HCEC 1CT (cell line): ENCODE measurements at regions not wholly inside any gene's neighbourhood (a gene's known extent, or its start where the extent isn't known, plus 50 kb on each side); places are given as distances from the start of the nearest gene placed in this dataset.
"Not testable (repeated sequence)": the region's sequence is repeated elsewhere in the genome, so short reads cannot be mapped to it uniquely, and the experiment has no call there.

ENCODE experiments used
- DNase-seq: peaks from one replicate; pipeline ENCODE4 v3.0.0-alpha.2; 2017

DNA sequence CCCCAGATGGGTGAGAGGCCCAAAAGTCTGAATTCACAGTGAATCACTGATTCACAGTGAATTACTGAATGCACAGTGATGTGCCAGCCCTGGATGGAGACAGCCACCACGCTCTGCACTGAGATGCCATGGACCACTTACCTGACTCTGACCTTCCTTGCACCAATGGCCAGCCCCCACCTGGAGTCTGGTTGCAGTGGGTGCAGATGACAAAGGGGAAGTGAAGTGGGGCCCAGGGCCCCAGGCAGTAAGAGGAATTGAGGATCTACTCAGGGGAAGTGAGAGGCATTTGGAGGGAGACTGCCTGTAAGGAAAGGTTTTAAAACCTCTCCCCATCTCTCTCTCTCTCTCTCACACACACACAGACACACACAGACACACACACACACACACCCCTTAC, 412.1 kb downstream of the CYLC2 start:
- DNase-seq = no peak

DNA sequence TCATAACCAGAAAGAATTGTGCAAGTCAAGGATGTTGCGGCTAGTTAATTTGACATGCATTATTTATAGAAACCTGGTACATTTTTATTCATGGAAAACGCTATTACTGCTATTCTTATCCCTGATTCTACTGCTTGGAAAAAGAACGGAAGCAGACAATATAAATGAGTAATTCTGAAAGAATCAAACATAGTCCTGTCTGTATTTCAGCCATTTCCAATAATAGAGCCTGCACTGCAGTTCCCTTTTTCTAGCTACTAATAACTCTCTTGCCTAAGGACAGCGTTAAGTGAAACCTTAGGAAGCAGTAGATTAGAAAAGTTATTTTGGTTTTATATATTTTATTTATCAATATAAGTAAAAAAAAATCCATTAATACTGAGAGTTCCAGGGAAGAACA, 414.9 kb downstream of the CYLC2 start:
- DNase-seq = no peak

DNA sequence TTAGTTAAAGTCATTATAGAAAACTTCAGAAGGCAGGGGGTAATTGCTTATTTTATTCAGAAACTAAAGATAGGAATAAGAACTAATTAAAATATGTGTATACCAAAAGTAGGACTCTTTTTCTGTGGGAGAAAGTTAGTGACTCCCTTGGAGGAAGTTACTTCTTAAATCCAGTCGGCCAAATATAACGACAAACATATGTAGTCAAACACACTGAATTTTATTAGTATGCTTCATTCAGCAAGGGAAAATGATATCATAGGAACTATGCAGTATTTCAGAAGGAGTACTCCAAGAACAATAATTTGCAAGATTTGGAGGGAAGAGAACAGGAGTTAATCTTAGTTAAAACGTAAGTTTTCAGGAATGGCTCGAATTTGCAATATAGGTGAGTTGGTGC, 432.6 kb downstream of the CYLC2 start:
- no peak for DNase-seq

DNA sequence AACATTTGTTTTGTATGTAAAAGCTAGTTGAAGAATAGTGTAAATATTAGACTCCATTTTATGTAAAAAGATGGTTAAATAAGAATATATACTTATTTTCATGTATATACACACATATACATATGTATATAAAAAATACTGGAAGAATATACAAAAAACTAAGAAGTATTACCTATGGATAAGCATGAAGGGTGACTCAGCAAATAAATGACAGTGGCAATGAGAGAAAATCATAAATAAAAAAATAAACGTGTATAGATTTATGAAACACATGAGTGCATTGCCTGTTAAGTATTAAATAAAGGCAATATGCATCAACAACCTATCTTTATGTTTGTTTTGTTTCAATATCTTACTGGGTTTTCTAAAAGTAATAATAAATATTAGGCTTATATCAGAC, 435.3 kb downstream of the CYLC2 start:
- DNase-seq = no peak

DNA sequence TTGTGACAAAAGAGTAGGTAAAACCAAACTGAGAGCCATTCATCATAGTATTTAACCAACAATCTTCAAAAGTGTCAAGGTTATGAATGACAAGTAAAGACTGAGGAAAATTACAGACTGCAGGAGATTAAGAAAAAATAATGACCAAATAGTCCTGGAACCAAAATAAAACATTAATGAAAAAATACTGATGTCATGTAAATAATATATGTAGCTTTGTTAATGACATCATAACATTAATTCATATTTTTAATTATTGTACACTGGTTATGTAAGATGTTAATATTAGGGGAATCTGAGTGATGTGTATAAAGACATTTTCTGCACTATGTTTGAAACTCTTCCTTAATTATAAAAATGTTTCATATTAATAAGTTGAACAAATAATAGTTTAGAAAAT, 436.7 kb downstream of the CYLC2 start:
- no peak for DNase-seq

DNA sequence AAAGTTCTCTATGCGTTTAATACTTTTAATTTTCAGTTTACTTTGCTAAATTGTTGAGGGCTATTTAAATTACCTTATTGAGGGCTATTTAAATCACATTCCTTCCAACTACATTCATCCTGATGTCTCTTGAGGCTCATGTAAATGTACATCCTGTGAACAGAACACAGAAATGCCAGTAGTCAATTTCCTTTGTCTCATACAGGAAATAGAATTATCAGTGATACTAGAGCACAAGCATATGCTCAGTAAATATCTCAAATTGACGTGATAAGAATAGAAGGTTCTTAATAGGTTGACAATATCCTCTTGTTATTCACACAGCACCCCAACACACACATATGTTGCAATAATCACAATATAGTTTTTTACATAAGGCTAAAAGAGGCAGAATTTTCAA, 449.0 kb downstream of the CYLC2 start:
- no peak for DNase-seq

DNA sequence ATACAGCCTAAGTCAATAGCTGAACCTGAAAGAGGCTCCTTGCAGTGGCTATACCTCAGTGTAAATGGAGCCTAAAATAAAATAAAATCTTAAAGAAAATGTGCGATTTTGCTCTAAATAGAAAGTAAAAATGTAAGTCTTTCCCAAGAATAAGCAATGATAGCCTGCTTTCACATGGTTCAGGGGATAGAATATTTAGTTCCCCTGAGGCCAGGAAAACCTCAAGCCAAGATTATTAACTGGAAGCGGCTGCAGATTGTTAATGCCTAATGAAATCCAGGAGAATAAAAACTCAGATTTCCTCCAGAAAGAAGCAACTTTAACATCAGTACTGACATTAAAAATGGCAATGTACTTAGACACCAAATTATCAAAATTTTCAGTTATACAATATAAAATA, 463.7 kb downstream of the CYLC2 start:
- no peak for DNase-seq

DNA sequence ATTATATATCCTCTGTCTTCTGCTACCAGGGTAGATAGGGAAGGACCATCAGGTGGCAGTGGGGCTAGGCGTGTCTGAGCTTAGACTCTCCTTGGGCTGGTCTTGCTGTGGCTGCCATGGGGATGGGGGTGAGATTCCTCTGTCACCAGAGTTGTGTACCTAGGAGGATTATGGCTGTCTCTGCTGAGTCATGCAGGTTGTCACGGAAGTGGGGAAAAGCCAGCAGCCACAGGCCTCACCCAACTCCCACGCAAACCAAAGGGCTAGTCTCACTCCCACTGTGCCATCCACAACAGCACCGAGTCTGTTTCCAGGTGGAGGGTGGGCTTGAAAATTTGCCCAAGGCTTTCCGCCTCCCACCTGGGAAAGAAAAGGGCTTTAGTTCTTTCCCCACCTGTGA, 476.1 kb downstream of the CYLC2 start:
- DNase-seq = no peak

DNA sequence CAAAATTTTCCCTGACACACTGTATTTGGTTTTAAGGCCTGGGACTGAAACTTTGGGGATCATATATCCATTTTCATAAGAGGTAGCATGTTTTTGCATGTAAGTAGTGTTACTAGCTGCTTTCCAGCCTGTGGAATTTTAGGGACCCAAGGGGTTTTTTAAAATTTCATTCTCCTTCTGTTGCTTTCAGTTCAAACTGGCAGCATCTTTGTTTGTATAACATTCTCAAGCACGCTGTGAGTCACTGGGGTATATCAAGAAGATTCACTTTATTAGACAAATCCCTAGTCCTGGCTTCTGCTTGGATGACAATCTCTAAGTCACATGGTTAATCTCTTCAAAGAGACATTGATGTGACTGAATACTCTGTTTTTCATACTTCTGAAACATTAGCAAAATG, 479.0 kb downstream of the CYLC2 start:
- no peak for DNase-seq

DNA sequence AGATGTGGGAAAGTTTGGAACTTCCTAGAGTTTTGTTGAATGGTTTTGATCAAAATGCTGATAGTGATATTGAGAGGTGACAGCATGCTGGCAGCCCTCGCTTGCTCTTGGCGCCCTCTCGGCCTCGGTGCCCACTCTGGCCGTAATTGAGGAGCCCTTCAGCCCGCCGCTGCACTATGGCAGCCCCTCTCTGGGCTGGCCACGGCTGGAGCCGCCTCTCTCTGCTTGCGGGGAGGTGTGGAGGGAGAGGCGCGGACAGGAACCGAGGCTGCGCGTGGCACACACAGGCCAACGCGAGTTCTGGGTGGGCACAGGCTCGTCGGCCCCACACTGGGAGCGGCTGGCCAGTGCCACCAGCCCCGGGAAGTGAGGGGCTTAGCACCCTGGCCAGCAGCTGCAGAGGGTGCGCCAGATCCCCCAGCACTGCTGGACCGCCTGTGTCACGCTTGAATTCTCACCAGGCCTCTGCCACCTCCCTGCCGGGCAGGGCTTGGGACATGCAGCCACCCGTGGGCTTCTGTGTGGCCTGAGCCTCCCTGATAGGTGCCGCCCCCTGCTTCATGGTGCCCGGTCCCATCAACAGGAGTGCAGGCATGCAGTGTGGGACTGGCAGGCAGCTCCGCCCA, 488.5 kb downstream of the CYLC2 start:
- DNase-seq = no peak

DNA sequence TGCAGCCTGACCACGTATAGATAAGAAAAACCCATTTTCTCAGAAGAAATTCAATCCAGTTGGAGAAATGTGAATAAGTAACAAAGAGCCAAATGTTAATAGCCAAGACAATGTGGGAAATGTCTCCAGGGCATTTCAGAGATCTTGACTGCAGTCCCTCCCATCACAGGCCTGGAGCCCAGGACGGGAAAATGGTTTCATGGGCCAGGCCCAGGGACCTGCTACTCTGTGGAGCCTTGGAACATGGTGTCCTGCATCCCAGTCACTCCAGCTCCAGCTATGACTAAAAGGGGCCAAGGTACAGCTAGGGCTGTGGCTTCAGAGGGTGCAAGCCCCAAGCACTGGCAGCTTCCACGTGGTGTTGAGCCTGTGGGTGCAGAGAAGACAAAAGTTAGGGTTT, 490.0 kb downstream of the CYLC2 start:
- no peak for DNase-seq

DNA sequence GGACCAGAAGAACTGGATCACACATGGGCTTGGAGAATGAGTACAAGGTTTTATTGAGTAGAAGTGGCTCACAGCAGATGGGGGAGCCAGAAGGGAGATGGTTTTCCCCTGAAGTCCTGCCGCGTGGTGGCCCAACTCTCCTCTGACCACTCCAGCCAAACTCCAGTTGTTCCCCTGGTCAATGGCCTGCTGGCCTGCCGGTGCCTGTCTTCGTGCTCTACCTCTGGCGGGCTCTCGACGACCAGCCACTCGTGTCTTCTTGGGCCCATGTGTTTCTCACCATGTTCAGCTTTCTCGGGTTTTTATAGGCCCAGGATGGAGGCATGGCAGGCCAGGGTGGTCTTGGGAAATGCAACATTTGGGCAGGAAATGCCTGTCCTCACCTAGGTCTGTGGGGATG, 519.6 kb downstream of the CYLC2 start:
- no peak for DNase-seq

DNA sequence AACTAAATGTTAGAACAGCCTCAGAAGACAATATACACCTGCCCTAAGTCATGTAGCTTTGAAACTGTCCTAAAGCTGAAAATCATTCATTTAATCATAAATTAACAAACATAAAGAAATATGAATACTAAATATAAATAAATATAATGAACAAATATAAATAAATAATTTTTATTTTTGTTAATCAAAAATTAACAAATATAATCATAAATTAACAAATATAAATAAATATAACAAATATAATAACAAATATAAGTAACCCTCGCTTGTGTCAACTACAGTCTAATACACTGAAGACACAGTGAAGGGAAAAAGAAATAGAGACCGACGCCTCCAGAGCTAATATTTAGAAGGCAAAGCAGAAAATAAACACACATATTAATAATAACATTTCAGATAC, 527.3 kb downstream of the CYLC2 start:
- no peak for DNase-seq

DNA sequence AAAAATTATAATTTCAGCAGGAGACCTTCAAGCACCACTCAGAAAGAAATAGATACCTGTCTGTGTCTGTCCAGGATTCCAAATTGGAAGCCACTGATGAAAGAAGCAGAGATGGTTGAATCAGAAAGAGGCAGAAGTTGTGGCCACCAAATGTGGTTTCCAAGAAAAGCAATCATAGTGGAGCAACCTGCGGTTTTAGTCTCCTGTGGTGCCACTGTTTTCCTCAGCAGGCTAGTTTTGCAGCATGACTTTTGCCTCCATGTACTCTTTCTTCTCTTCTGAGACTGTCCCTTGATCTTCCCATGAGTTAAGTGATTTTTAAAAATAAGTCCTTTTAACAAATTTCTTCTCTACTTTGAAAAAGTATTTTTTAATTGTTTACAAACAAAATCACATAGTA, 535.8 kb downstream of the CYLC2 start:
- DNase-seq = no peak

DNA sequence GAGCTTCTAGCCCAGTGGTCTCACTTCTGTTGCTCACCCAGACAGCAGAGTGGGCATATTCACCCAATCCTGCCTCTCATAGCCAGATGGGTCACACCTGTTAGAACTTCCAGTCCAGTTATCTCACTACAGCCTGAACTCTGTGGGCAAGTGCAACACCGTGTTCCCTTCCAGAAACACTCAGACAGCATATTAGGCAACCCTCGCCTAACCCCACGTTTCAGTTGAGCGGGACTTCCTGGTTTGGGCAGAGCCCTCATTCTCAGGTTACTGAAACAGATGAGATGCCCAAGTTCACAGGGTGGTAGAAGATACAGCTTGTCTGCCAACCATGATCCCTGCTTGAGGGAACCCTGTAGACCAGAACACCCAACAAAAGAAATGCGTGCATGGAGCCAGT, 538.2 kb downstream of the CYLC2 start:
- no peak for DNase-seq

DNA sequence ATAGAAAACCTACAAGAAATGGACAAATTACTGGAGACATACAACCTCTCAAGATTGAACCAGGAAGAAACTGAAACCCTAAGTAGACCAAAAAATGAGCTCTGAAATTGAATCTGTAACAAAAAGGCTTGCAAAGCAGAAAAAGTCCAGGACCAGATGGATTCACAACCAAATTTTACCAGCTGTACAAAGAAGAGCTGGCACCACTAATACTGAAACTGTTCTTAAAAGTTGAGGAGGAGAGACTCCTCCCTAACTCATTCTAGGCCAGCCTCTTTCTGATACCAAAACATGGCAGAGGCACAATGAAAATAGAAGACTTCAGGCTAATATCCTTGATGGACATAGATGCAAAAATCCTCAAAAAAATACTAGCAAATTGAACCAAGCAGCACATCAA, 542.3 kb downstream of the CYLC2 start:
- DNase-seq = no peak

DNA sequence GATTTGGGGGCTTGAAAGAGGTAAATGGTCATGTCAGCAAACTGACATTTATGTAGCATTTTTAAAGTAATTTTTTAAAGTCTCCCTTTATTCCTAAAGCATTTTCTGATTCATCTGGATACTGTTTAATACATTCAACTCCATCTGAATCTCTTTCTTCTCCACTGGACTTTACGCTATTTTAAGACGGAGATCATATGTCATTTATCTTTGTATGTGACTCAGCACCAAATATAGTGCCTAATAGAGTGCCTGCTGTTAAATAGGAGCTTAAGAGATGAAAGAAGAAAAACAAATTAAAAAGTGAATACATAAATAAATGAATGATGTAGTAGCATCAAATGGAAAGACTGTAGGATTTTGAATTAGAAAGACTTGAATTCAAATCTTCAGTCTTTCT, 548.8 kb upstream of the SMC2 start:
- DNase-seq = no peak

DNA sequence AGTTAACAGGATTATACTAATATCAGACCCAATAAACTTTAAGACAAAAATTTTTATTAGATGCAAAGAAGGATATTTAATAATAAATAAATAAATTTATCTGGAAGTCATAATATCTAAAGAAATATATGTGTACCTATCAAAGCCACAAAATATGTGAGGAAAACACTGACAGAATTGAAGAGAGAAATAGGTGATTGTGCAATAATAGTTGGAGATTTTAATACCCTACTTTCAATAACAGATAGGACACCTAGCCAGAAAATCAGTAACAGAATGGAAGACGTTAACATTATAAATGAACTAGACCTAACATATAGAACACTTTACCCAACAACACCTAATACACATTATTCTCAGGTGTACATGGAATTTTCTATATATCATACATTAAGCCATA, 541.4 kb upstream of the SMC2 start:
- no peak for DNase-seq

DNA sequence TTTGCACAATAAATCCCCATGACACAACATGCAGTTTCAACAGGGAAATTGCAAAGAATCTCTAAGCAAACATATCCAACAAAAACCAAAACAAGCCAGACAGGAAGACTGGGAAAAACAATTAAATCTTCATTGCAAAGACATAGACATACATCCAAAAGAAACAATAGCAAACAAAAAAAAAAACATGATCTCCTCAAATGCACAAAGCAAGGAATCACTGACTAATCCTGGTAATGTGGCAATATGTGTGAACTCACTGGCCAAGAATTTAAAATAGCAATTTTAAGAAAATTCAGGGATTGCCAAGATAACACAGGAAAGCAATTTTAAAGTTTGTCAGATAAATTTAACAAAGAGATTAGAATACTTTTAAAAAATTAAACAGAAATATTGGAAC, 520.1 kb upstream of the SMC2 start:
- peak; percentile 37 for DNase-seq

DNA sequence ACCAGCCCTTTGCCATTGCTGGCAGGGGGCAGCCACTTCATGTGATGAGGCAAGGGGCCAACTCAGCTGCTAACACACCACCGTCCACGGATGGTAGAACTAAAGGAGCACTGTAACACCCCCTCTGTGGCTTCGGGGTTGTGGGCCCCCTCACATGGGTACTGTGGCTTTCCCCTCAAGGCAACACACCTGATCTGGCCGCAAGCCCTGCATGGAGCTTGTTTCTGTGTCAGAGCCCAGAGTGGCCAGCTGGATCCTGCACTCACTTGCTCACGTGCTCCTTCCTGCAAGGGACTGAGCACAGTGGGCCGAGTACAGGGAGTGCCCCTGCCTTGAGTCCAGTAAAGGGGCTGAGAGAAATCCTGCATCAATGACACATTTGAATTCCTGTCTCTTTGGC, 507.4 kb upstream of the SMC2 start:
- no peak for DNase-seq

DNA sequence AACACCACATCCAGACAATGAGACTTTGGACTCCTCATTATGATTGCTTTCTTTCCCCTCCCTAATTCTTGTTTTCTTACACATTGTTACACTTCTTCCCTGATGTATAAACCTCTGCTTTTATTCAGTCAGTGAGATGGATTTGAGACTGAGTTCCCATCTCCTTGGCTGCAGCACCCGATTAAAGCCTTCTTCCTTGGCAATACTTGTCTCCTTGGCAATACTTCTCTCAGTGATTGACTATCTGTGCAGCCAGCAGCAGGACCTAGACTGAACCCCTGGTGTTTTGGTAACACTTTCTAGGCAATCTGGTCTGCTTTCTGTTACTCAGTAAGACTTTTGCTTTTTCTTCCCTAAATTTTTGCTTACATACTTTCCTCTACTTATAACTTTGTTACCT, 492.8 kb upstream of the SMC2 start:
- DNase-seq = no peak

DNA sequence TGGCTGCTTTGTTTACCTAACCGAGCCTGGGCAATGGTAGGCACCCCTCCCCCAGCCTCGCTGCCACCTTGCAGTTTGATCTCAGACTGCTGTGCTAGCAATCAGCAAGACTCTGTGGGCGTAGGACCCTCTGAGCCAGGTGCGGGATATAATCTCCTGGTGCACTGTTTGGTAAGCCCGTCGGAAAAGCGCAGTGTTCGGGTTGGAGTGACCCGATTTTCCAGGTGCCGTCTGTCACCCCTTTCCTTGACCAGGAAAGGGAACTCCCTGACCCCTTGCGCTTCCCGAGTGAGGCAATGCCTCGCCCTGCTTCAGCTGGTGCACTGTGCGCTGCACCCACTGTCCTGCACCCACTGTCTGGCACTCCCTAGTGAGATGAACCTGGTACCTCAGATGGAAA, 482.2 kb upstream of the SMC2 start:
- not testable (repeated sequence) for DNase-seq

DNA sequence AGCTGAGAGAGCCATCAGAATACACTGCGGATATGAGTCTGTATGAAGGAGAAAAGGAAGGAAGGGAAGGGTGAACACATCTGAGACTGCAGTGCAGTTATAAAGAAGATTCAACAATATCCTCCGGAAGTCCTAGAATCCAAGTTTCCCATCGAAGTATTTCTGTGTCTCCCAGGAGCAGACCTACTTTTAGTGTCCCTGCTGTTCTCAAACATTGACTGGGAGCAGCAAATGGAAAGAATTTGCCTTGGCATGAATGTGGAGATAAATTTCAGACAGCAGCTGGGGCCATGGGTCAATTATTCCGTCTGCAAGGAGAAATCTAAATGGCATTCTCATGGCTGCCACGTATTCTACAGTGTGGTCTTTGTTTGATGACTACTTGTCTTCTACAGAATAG, 478.1 kb upstream of the SMC2 start:
- no peak for DNase-seq

DNA sequence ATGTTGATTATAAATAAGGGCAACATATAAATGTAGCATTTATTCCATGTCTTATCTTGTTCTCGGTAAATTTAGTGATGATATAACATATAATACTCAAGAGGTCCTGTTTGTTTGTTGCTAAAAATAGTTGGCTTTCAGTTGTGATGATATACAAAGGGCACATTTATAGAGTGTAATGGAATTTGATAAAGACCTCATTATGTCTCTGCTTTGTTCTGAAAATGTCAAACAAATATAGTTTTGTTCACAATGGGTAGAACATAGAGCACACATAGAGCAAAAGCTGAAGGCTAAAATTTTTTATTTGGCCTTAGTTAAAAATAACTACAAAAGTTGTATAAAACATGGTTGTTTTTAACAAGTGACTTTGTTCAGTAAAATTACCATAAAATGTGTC, 477.1 kb upstream of the SMC2 start:
- no peak for DNase-seq

DNA sequence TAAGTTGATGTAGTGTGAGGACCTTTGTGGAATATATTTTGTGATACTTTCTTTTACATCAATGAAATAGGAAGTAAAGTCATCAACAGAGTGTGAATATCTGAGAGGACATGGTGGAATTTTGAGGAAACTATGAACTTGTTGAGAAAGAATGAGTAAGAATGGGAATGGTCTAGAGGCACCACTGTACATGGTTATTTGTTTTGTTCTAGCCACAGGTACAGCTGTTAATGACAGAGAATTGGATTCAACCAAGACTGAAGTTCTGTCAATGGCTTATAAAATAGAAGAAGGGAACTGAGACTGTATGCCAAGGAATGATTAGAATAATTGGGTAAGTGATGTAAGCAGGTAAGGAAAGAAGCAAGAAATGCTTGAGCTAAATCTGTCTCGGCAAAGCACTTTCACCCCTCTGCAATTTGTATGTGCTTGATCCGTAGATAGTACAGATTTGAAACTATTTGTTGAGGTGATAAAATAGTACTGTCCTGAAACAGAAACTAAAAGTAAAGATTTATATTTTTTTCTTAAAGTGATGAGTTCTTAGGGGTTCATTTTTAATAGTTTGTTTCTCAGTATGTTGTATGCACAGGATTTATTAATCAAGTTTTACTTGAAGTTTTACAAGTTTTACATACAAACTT, 468.8 kb upstream of the SMC2 start:
- DNase-seq = no peak

DNA sequence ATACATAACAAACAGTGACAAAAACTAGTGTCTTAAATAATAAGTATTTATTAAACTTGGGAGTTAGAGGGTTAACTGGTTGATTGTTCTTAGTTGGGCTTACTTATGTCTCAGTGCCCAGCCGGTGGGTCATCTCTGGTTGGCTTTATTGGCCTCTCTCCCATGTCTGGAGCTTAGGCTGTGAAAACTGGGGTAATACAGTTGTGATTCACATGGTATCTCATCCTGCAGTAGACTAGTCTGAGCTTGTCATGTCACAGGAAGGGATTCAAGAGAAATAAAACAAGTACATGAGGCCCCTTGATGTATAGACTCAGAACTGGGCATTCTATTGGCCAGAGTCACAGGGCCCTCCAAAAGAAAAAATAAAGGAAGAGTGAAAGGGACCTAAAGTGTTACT, 466.4 kb upstream of the SMC2 start:
- no peak for DNase-seq
